ENCODE measurements at regions not wholly inside any gene's neighbourhood (a gene's known extent, or its start where the extent isn't known, plus 50 kb on each side); places are given as distances from the start of the nearest gene placed in this dataset.

DNA sequence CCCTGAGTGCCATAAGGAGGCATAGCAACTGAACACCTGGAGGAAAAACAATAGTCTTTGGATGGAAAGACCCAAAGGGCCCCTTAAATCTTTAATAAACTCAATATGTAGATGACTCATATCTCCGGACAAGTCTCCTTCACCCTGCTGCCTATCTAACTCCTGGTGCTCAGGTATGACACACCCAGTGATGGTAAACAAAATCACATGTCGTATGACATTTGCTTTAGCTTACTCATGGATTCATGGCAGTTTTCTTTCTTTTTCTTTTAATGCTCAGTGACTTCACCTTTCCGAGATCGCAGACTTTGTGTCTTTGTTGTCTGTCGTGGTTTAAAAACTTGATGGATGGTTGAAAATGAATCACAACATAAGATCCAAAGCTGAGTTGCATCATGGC lies 208.5 kb upstream of the PROX1 start:
- TF ChIP-seq, protein P1, sequence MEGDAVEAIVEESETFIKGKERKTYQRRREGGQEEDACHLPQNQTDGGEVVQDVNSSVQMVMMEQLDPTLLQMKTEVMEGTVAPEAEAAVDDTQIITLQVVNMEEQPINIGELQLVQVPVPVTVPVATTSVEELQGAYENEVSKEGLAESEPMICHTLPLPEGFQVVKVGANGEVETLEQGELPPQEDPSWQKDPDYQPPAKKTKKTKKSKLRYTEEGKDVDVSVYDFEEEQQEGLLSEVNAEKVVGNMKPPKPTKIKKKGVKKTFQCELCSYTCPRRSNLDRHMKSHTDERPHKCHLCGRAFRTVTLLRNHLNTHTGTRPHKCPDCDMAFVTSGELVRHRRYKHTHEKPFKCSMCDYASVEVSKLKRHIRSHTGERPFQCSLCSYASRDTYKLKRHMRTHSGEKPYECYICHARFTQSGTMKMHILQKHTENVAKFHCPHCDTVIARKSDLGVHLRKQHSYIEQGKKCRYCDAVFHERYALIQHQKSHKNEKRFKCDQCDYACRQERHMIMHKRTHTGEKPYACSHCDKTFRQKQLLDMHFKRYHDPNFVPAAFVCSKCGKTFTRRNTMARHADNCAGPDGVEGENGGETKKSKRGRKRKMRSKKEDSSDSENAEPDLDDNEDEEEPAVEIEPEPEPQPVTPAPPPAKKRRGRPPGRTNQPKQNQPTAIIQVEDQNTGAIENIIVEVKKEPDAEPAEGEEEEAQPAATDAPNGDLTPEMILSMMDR (IDR thresholded peaks at IDR 0.05; ENCODE audit: insufficient read depth, low read depth, low read length), result no peak
- no peak for TF ChIP-seq EZH2 (IDR thresholded peaks at IDR 0.05; ENCODE audit: insufficient read depth, low read length)
